ENCODE measurements at regions not wholly inside any gene's neighbourhood (a gene's known extent, or its start where the extent isn't known, plus 50 kb on each side); places are given as distances from the start of the nearest gene placed in this dataset.

- no peak for DNase-seq
Observed at GRCh38 chr14:71692496-71692895, 239.7 kb upstream of the RGS6 start.

GRCh38 chr14:71693381-71693780 lies 238.8 kb upstream of the RGS6 start:
- DNase-seq, result no peak

GRCh38 chr14:71694591-71695530 lies 237.4 kb upstream of the RGS6 start:
- DNase-seq, result no peak

- DNase-seq, result no peak
Observed at GRCh38 chr14:71695611-71696350, 236.4 kb upstream of the RGS6 start.

GRCh38 chr14:71698027-71698426 lies 234.2 kb upstream of the RGS6 start:
- no peak for DNase-seq

- DNase-seq, result no peak
Observed at GRCh38 chr14:71698673-71699072, 233.6 kb upstream of the RGS6 start.

GRCh38 chr14:71701990-71702389 lies 230.2 kb upstream of the RGS6 start:
- no peak for DNase-seq

- DNase-seq, result no peak
Observed at GRCh38 chr14:71702786-71703185, 229.4 kb upstream of the RGS6 start.

- no peak for DNase-seq
Observed at GRCh38 chr14:71703477-71703876, 228.8 kb upstream of the RGS6 start.

- DNase-seq, result no peak
Observed at GRCh38 chr14:71704210-71704609, 228.0 kb upstream of the RGS6 start.

- no peak for DNase-seq
Observed at GRCh38 chr14:71705460-71705859, 226.8 kb upstream of the RGS6 start.

GRCh38 chr14:71709076-71709475 lies 223.2 kb upstream of the RGS6 start:
- no peak for DNase-seq

GRCh38 chr14:71709987-71710386 lies 222.2 kb upstream of the RGS6 start:
- DNase-seq, result no peak

GRCh38 chr14:71711125-71711524 lies 221.1 kb upstream of the RGS6 start:
- no peak for DNase-seq

- no peak for DNase-seq
Observed at GRCh38 chr14:71711619-71712018, 220.6 kb upstream of the RGS6 start.

GRCh38 chr14:71712478-71712877 lies 219.8 kb upstream of the RGS6 start:
- DNase-seq, result no peak

- DNase-seq, result no peak
Observed at GRCh38 chr14:71713016-71713415, 219.2 kb upstream of the RGS6 start.

- no peak for DNase-seq
Observed at GRCh38 chr14:71713451-71713850, 218.8 kb upstream of the RGS6 start.

- DNase-seq, result no peak
Observed at GRCh38 chr14:71714225-71714624, 218.0 kb upstream of the RGS6 start.

GRCh38 chr14:71716041-71716772 lies 216.0 kb upstream of the RGS6 start:
- no peak for DNase-seq

- DNase-seq, result no peak
Observed at GRCh38 chr14:71720978-71721624, 211.1 kb upstream of the RGS6 start.

- no peak for DNase-seq
Observed at GRCh38 chr14:71721791-71722190, 210.4 kb upstream of the RGS6 start.

- no peak for DNase-seq
Observed at GRCh38 chr14:71722885-71723284, 209.3 kb upstream of the RGS6 start.
